Mesendoderm (in vitro differentiated cells): ENCODE measurements at regions not wholly inside any gene's neighbourhood (a gene's known extent, or its start where the extent isn't known, plus 50 kb on each side); places are given as distances from the start of the nearest gene placed in this dataset.

ENCODE experiments used
- DNase-seq: peaks from one replicate; pipeline ENCODE4 v3.0.0; 2013
- H2AK5ac ChIP-seq: 2 replicates; pipeline ENCODE4 v1.6.1; 2013; ENCODE audit warnings: low read length, inconsistent platforms
- H2BK120ac ChIP-seq: 2 replicates; pipeline ENCODE4 v1.6.1; 2013; ENCODE audit warnings: low read depth, mild to moderate bottlenecking, low read length, moderate library complexity, mixed read lengths
- H2BK15ac ChIP-seq: replicated peaks from 2 replicates; pipeline ENCODE4 v1.6.1; 2013; ENCODE audit warnings: low read depth, mild to moderate bottlenecking, moderate library complexity
- H2BK5ac ChIP-seq: 2 replicates; pipeline ENCODE4 v1.6.1; 2013; ENCODE audit warnings: low read length, inconsistent platforms
- H3K18ac ChIP-seq: 2 replicates; pipeline ENCODE4 v1.6.1; 2013; ENCODE audit warnings: mild to moderate bottlenecking, low read length, mixed read lengths
- H3K23ac ChIP-seq: one replicate; pipeline ENCODE4 v1.6.1; 2013; ENCODE audit warnings: low read length
- H3K27ac ChIP-seq: 2 replicates; pipeline ENCODE4 v1.5.1; 2013; ENCODE audit warnings: low read depth, mild to moderate bottlenecking, inconsistent platforms, low read length, moderate library complexity
- H3K27me3 ChIP-seq: 2 replicates; pipeline ENCODE4 v1.6.1; 2013; ENCODE audit warnings: low read length, control low read depth, mild to moderate bottlenecking, inconsistent platforms; ENCODE audit not compliant: insufficient read depth, poor library complexity
- H3K36me3 ChIP-seq: 2 replicates; pipeline ENCODE4 v1.6.1; 2013; ENCODE audit warnings: low read length, inconsistent platforms; ENCODE audit not compliant: control insufficient read depth, insufficient read depth
- H3K4ac ChIP-seq: one replicate; pipeline ENCODE4 v1.6.1; 2013; ENCODE audit warnings: low read depth, mild to moderate bottlenecking, low read length, moderate library complexity
- H3K4me1 ChIP-seq: 2 replicates; pipeline ENCODE4 v1.6.1; 2013; ENCODE audit warnings: low read depth, low read length, inconsistent platforms; ENCODE audit not compliant: control insufficient read depth
- H3K4me2 ChIP-seq: 2 replicates; pipeline ENCODE4 v1.6.1; 2013; ENCODE audit warnings: low read length
- H3K4me3 ChIP-seq: 2 replicates; pipeline ENCODE4 v1.5.1; 2013; ENCODE audit warnings: mild to moderate bottlenecking, low read length
- H3K56ac ChIP-seq: one replicate; pipeline ENCODE4 v1.6.1; 2013; ENCODE audit warnings: low read length
- H3K79me1 ChIP-seq: 2 replicates; pipeline ENCODE4 v1.6.1; 2013; ENCODE audit warnings: low read length, inconsistent platforms
- H3K79me2 ChIP-seq: 2 replicates; pipeline ENCODE4 v1.6.1; 2013; ENCODE audit warnings: mild to moderate bottlenecking, low read length; ENCODE audit not compliant: control insufficient read depth, insufficient read depth
- H3K9ac ChIP-seq: 2 replicates; pipeline ENCODE4 v1.6.1; 2013; ENCODE audit warnings: low read length, inconsistent platforms
- H4K5ac ChIP-seq: one replicate; pipeline ENCODE4 v1.6.1; 2013; ENCODE audit warnings: low read length
- H4K8ac ChIP-seq: one replicate; pipeline ENCODE4 v1.6.1; 2013; ENCODE audit warnings: low read depth, mild to moderate bottlenecking, control low read depth, low read length, moderate library complexity
- WGBS: extraction: QIAGEN DNeasy Blood & Tissue Kit; methylation state at CpG from one replicate; pipeline ENCODE4 v1.1.7; 2013; ENCODE audit warnings: low lambda C conversion rate, missing lambda C conversion rate; ENCODE audit not compliant: insufficient coverage; ENCODE audit errors: extremely low coverage; 5-methylcytosine and 5-hydroxymethylcytosine counted together

DNA sequence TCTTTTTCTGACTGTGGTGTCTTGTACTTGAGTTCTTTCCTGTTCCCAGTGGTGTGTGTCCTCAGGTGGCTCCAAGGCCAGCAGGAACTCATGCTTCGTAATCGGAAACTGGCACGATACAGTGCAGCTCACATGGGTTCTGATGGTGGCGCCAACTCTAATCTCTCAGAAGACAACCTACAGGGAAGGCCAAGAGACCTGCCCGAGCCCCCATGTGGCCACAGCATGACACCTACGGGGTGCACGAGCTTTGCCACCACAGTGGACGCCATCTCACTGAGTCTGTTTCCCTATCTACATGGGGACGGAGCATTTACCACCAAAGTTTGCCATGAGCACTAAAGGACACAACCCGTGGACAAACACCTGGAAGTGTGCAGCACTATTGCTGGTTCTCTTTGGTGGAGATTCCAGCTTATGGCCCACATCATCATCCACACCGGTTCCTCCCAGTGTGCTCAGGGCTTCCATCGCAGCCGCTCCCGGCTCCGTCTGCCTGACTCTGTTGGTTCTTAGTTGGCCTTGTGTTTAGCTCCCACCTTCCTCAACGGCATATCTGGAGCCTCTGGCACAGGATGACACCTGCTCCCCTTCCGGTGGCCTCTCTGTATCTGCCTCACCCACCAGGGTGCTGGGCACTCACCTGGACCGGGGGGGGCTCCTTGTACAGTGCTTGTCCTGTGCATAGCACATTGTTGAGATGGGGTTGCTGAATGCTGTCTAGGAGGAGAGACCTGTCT is 586.6 kb upstream of the MKI67 start:
- Histone ChIP-seq H3K4me1 (no peaks in the 10 kb centered on the region), H2AK5ac (no peak overlapping the region), H3K79me1 (no peaks in the 10 kb centered on the region), H3K9ac (no peak overlapping the region), H2BK5ac (no peak overlapping the region), H4K8ac (no peak overlapping the region), H3K4ac (no peak overlapping the region), H3K18ac (no peak overlapping the region), H3K27ac (no peak overlapping the region), H3K36me3 (no peaks in the 10 kb centered on the region), H3K4me3 (no peak overlapping the region), H3K56ac (no peak overlapping the region), H3K27me3 (no peaks in the 10 kb centered on the region), H4K5ac (no peak overlapping the region), H2BK120ac (no peak overlapping the region), H3K23ac (no peak overlapping the region), H2BK15ac (no peak overlapping the region), H3K79me2 (no peaks in the 10 kb centered on the region), H3K4me2 (no peak overlapping the region)
- no peak for DNase-seq
- WGBS: no CpG with 5 or more reads among the region's 18 CpGs

- H2AK5ac ChIP-seq: no peak overlapping the region
- no peak overlapping the region for H4K5ac ChIP-seq
- no peaks in the 10 kb centered on the region for H3K27me3 ChIP-seq
- no peak overlapping the region for H2BK15ac ChIP-seq
- no peak overlapping the region for H3K27ac ChIP-seq
- no peak overlapping the region for H3K23ac ChIP-seq
- no peak for DNase-seq
- no CpG with 5 or more reads among the region's 5 CpGs for WGBS
- H3K79me1 ChIP-seq: no peaks in the 10 kb centered on the region
- H3K18ac ChIP-seq: no peak overlapping the region
- H3K56ac ChIP-seq: no peak overlapping the region
- H3K4me2 ChIP-seq: no peak overlapping the region
- no peaks in the 10 kb centered on the region for H3K79me2 ChIP-seq
- H2BK120ac ChIP-seq: no peak overlapping the region
- no peaks in the 10 kb centered on the region for H3K4me1 ChIP-seq
- no peak overlapping the region for H3K4ac ChIP-seq
- H3K36me3 ChIP-seq: no peaks in the 10 kb centered on the region
- no peak overlapping the region for H3K4me3 ChIP-seq
- no peak overlapping the region for H2BK5ac ChIP-seq
- H3K9ac ChIP-seq: no peak overlapping the region
- no peak overlapping the region for H4K8ac ChIP-seq
Measured at GRCh38 chr10:128713471-128713870, 587.2 kb upstream of the MKI67 start.

DNA sequence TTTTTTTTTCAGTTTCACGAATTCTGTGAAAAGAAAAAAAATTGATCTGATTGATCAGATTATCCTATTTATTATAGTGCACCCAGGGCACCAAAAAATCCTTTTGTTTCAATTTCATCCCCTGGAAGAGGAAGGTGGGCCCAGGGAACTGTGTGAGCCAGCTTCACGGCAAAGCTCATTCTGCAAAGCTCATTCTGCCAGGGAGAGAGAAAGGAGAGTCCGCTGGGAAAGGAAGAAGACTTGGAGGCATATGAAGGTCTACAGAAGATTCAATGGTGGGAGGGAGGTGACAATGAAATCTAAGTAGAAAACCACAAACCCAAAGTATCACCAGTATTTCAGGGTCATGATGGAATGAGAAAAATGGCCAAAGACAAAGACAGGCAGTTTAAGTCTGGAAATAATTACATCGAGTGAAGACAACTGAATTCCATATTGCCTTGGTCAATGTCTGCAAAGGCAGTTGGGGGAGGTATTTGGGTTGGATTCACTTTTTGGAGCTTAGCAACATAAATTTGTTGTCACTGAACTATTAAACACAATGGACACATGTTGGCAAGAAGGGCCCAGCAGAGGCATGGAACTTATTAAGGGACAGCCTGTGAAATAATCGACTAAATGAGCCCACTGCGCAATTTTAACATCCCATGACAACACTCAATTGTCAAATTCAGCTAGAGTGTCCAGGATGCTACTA is 587.8 kb upstream of the MKI67 start:
- H3K56ac ChIP-seq: no peak overlapping the region
- DNase-seq: no peak
- no CpG with 5 or more reads among the region's 6 CpGs for WGBS
- H3K79me1 ChIP-seq: no peaks in the 10 kb centered on the region
- H3K4me3 ChIP-seq: no peak overlapping the region
- no peaks in the 10 kb centered on the region for H3K4me1 ChIP-seq
- no peak overlapping the region for H3K4me2 ChIP-seq
- H2BK5ac ChIP-seq: no peak overlapping the region
- no peak overlapping the region for H3K23ac ChIP-seq
- no peak overlapping the region for H3K4ac ChIP-seq
- H3K36me3 ChIP-seq: no peaks in the 10 kb centered on the region
- H2AK5ac ChIP-seq: no peak overlapping the region
- no peak overlapping the region for H4K8ac ChIP-seq
- H4K5ac ChIP-seq: no peak overlapping the region
- H3K18ac ChIP-seq: no peak overlapping the region
- H3K27ac ChIP-seq: no peak overlapping the region
- no peak overlapping the region for H3K9ac ChIP-seq
- H2BK120ac ChIP-seq: no peak overlapping the region
- H3K79me2 ChIP-seq: no peaks in the 10 kb centered on the region
- no peaks in the 10 kb centered on the region for H3K27me3 ChIP-seq
- H2BK15ac ChIP-seq: no peak overlapping the region

- DNase-seq: no peak
- Histone ChIP-seq H3K18ac (no peak overlapping the region), H2AK5ac (no peak overlapping the region), H2BK120ac (no peak overlapping the region), H3K79me1 (no peaks in the 10 kb centered on the region), H2BK5ac (no peak overlapping the region), H2BK15ac (no peak overlapping the region), H3K27ac (no peak overlapping the region), H4K8ac (no peak overlapping the region), H3K4me2 (no peak overlapping the region), H3K56ac (no peak overlapping the region), H4K5ac (no peak overlapping the region), H3K27me3 (no peaks in the 10 kb centered on the region), H3K23ac (no peak overlapping the region), H3K36me3 (no peaks in the 10 kb centered on the region), H3K4ac (no peak overlapping the region), H3K4me1 (no peaks in the 10 kb centered on the region), H3K9ac (no peak overlapping the region), H3K4me3 (no peak overlapping the region), H3K79me2 (no peaks in the 10 kb centered on the region)
- no CpG with 5 or more reads among the region's 12 CpGs for whole genome bisulfite sequencing
Measured at GRCh38 chr10:128714644-128715415, 588.6 kb upstream of the MKI67 start.

DNA sequence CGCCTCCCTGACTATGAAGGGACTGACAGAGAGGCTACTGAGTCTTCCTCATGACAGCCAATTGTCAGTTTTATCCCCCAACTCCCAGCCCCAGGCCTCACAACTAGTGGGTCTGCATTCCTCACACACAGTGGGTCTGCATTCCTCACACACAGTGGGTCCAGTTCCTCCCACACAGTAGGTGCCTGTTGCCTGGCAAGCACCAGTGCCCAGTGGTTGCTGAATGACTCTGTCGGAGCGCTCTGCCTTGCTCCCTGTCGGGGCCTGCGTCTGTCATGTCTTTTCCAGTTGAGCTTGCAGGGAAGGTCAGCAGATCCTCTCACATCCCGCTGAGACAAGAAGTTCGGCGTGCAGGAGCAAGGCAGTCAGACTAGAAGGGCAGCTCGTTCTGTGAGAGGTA is 590.0 kb upstream of the MKI67 start:
- Histone ChIP-seq H2BK15ac (no peak overlapping the region), H2BK5ac (no peak overlapping the region), H2BK120ac (no peak overlapping the region), H3K4me2 (no peak overlapping the region), H3K27ac (no peak overlapping the region), H3K4me3 (no peak overlapping the region), H3K79me1 (no peaks in the 10 kb centered on the region), H4K8ac (no peak overlapping the region), H3K27me3 (no peaks in the 10 kb centered on the region), H3K23ac (no peak overlapping the region), H3K9ac (no peak overlapping the region), H3K4ac (no peak overlapping the region), H3K79me2 (no peaks in the 10 kb centered on the region), H2AK5ac (no peak overlapping the region), H4K5ac (no peak overlapping the region), H3K18ac (no peak overlapping the region), H3K56ac (no peak overlapping the region), H3K36me3 (no peaks in the 10 kb centered on the region), H3K4me1 (no peaks in the 10 kb centered on the region)
- WGBS: no CpG with 5 or more reads among the region's 9 CpGs
- no peak for DNase-seq
